IMR-90 (cell line): ENCODE measurements at regions not wholly inside any gene's neighbourhood (a gene's known extent, or its start where the extent isn't known, plus 50 kb on each side); places are given as distances from the start of the nearest gene placed in this dataset.

Source experiments
- ATAC-seq: fragments of 200-7000 bp; cut with Tn5 transposase; 2 replicates; pipeline ENCODE4 v1.9.1; 2020; ENCODE audit warnings: low read depth, mild to moderate bottlenecking, moderate library complexity
- BruUV-seq: library from RNA; stranded (reverse); fragments of 400-500 nt; replicated peaks from 2 replicates; lab custom pipeline; 2021; lab: Mats Ljungman, UMichigan
- CTCF ChIA-PET: fragments of 300-600 bp; formaldehyde crosslinking; extraction: SDS; loops from one replicate; lab custom pipeline; 2021; ENCODE audit warnings: antibody characterized with exemption; lab: Yijun Ruan, JAX
- POLR2A ChIA-PET: fragments of 300-600 bp; sonication (Branson Sonifier 250); formaldehyde crosslinking; loops from one replicate; lab custom pipeline; 2022; ENCODE audit warnings: antibody characterized with exemption; ENCODE audit not compliant: unreplicated experiment; lab: Charles Lee
- DNase-seq: peaks from one replicate; pipeline ENCODE4 v3.0.0; 2013
- H2AFZ ChIP-seq: replicated peaks from 2 replicates; pipeline ENCODE3; 2013; ENCODE audit warnings: low read length, mild to moderate bottlenecking; ENCODE audit not compliant: poor library complexity
- H2AK5ac ChIP-seq: 2 replicates; pipeline ENCODE4 v1.6.1; 2013; ENCODE audit warnings: low read depth, low read length, inconsistent platforms
- H2AK9ac ChIP-seq: replicated peaks from 2 replicates; pipeline ENCODE3; 2013; ENCODE audit warnings: mild to moderate bottlenecking, low read depth, low read length, moderate library complexity; ENCODE audit not compliant: poor library complexity
- H2BK120ac ChIP-seq: 2 replicates; pipeline ENCODE4 v1.6.1; 2013; ENCODE audit warnings: low read depth, low read length, inconsistent platforms
- H2BK15ac ChIP-seq: 3 replicates; pipeline ENCODE4 v1.6.1; 2013; ENCODE audit warnings: low read depth, low read length, inconsistent platforms
- H2BK20ac ChIP-seq: 2 replicates; pipeline ENCODE4 v1.6.1; 2013; ENCODE audit warnings: low read depth, mild to moderate bottlenecking, inconsistent platforms, low read length, moderate library complexity
- H2BK5ac ChIP-seq: 2 replicates; pipeline ENCODE4 v1.6.1; 2013; ENCODE audit warnings: mild to moderate bottlenecking, low read depth, low read length, inconsistent platforms; ENCODE audit not compliant: poor library complexity, severe bottlenecking
- H3K14ac ChIP-seq: replicated peaks from 2 replicates; pipeline ENCODE4 v1.6.1; 2013; ENCODE audit warnings: low read depth, low read length, inconsistent platforms
- H3K18ac ChIP-seq: 2 replicates; pipeline ENCODE4 v1.6.1; 2013; ENCODE audit warnings: low read depth, low read length, control low read depth
- H3K23ac ChIP-seq: 2 replicates; pipeline ENCODE4 v1.6.1; 2013; ENCODE audit warnings: low read depth, low read length, inconsistent platforms
- H3K27ac ChIP-seq: 2 replicates; pipeline ENCODE4 v1.5.1; 2013; ENCODE audit warnings: mild to moderate bottlenecking, control low read depth, low read length; ENCODE audit not compliant: insufficient read depth
- H3K27me3 ChIP-seq: 2 replicates; pipeline ENCODE4 v1.6.1; 2013; ENCODE audit warnings: low read length; ENCODE audit not compliant: control insufficient read depth, insufficient read depth
- H3K36me3 ChIP-seq: 2 replicates; pipeline ENCODE4 v1.6.1; 2013; ENCODE audit warnings: low read length, mixed read lengths; ENCODE audit not compliant: control insufficient read depth, insufficient read depth
- H3K4ac ChIP-seq: 2 replicates; pipeline ENCODE4 v1.6.1; 2013; ENCODE audit warnings: low read depth, low read length, inconsistent platforms
- H3K4me1 ChIP-seq: 2 replicates; pipeline ENCODE4 v1.6.1; 2013; ENCODE audit warnings: low read length, mixed read lengths; ENCODE audit not compliant: control insufficient read depth, insufficient read depth
- H3K4me2 ChIP-seq: 2 replicates; pipeline ENCODE4 v1.6.1; 2013; ENCODE audit warnings: low read depth, mild to moderate bottlenecking, control low read depth, low read length, moderate library complexity
- H3K4me3 ChIP-seq: 2 replicates; pipeline ENCODE4 v1.5.1; 2013; ENCODE audit warnings: low read depth, mild to moderate bottlenecking, control low read depth, low read length, moderate library complexity; ENCODE audit not compliant: insufficient read depth
- H3K56ac ChIP-seq: 2 replicates; pipeline ENCODE4 v1.6.1; 2013; ENCODE audit warnings: low read length, inconsistent platforms; ENCODE audit not compliant: insufficient read depth; ENCODE audit errors: extremely low read depth
- H3K79me1 ChIP-seq, 2 experiments: 2 replicates each; pipeline ENCODE4 v1.6.1; 2013; ENCODE audit warnings: low read length in 2 of 2, inconsistent platforms in 1 of 2, low read depth in 1 of 2
- H3K9ac ChIP-seq: 2 replicates; pipeline ENCODE4 v1.6.1; 2013; ENCODE audit warnings: low read depth, low read length, control low read depth
- H3K9me1 ChIP-seq: 2 replicates; pipeline ENCODE4 v1.6.1; 2013; ENCODE audit warnings: low read length, inconsistent platforms; ENCODE audit not compliant: insufficient read depth
- H3K9me3 ChIP-seq: 2 replicates; pipeline ENCODE4 v1.6.1; 2013; ENCODE audit warnings: low read length; ENCODE audit not compliant: control insufficient read depth, insufficient read depth
- H4K20me1 ChIP-seq: 2 replicates; pipeline ENCODE4 v1.6.1; 2013; ENCODE audit warnings: low read length, inconsistent platforms; ENCODE audit not compliant: insufficient read depth
- H4K5ac ChIP-seq: 2 replicates; pipeline ENCODE4 v1.6.1; 2013; ENCODE audit warnings: mild to moderate bottlenecking, low read depth, low read length, control low read depth
- H4K8ac ChIP-seq, 2 experiments: 2 replicates each; pipeline ENCODE4 v1.6.1; 2013; ENCODE audit warnings: low read depth in 2 of 2, low read length in 2 of 2, control low read depth in 1 of 2, inconsistent platforms in 1 of 2
- H4K91ac ChIP-seq: 2 replicates; pipeline ENCODE4 v1.6.1; 2013; ENCODE audit warnings: low read depth, low read length, inconsistent platforms; ENCODE audit not compliant: insufficient read depth
- MAFK ChIP-seq: IDR thresholded peaks from 2 replicates; pipeline ENCODE4 v1.6.1; 2012; ENCODE audit warnings: low read depth, low read length, improper control_type of control experiment
- MAZ ChIP-seq: IDR thresholded peaks from 2 replicates; pipeline ENCODE4 v1.6.1; 2012; ENCODE audit warnings: low read depth, mild to moderate bottlenecking, low read length, improper control_type of control experiment, moderate library complexity, borderline replicate concordance
- MXI1 ChIP-seq: IDR thresholded peaks from 2 replicates; pipeline ENCODE4 v1.6.1; 2012; ENCODE audit warnings: low read depth, mild to moderate bottlenecking, low read length, moderate library complexity, borderline replicate concordance
- POLR2A ChIP-seq: IDR thresholded peaks from 2 replicates; pipeline ENCODE4 v1.6.1; 2012; ENCODE audit warnings: mild to moderate bottlenecking, low read depth, low read length
- WGBS, 2 experiments: methylation state at CpG; one replicate each; pipeline versions ENCODE4 v1.1.5 to v1.1.7; 2013; ENCODE audit warnings: missing lambda C conversion rate in 2 of 2; ENCODE audit not compliant: insufficient read length in 1 of 2; ENCODE audit errors: extremely low coverage in 2 of 2; 5-methylcytosine and 5-hydroxymethylcytosine counted together
- dilution Hi-C: fragments of 300-500 bp; cut with HindIII; formaldehyde crosslinking; loops from one replicate; pipeline ENCODE4 v1.14.3; 2018; ENCODE audit warnings: low sequenced_read_pairs; ENCODE audit not compliant: unreplicated experiment
- in situ Hi-C: fragments of 300-500 bp; cut with MboI; formaldehyde crosslinking; loops from 3 replicates; pipeline ENCODE4 v1.14.3; 2019; ENCODE audit warnings: low sequenced_read_pairs, inconsistent platforms, mixed read lengths
- intact Hi-C: fragments of 100-400 bp; cut with micrococcal nuclease; formaldehyde crosslinking; loops from 2 replicates; pipeline ENCODE4 v1.10.0; 2022
- TF ChIP-seq, protein P1 (sequence below): fragments of 150-350 bp; IDR thresholded peaks from 2 replicates; pipeline ENCODE4 v1.6.1; 2017; ENCODE audit warnings: mild to moderate bottlenecking, antibody characterized with exemption, low read length, low read depth

DNA sequence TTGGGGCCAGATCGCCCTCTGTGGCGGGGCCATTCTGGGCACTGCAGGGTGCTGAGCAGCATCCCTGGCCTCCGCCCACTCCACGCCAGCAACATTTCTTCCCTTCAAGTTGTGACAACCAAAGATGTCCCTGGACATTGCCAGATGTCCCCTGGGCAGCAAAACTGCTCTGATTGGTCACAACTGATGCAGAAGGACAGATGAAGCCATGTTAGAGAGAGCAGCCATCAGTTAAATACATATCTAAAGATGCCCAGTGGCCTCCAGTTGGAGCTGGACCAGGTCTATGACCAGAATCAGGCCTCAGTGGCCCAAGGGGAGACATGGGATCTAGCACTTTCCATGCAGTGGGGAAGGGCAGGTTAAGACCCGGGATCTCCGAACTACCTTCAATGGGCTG is 125.7 kb downstream of the PTPRS start:
- no peaks in the 10 kb centered on the region for H3K79me1 ChIP-seq
- no peak overlapping the region for H3K23ac ChIP-seq
- H2AFZ ChIP-seq = no peak overlapping the region
- H2AK5ac ChIP-seq = no peak overlapping the region
- H2BK20ac ChIP-seq = no peak overlapping the region
- intact Hi-C loops = no loop called here
- H3K36me3 ChIP-seq = peaks cover 87% of the 10 kb centered on the region
- H3K27me3 ChIP-seq = no peaks in the 10 kb centered on the region
- POLR2A ChIA-PET = no interaction called here
- CTCF ChIA-PET = no interaction called here
- no peaks in the 10 kb centered on the region for H3K4me1 ChIP-seq
- DNase-seq (no peak), ATAC-seq (no peak)
- no peak overlapping the region for H3K56ac ChIP-seq
- H2BK5ac ChIP-seq = no peak overlapping the region
- no peak overlapping the region for H4K5ac ChIP-seq
- no CpG with 5 or more reads among the region's 6 CpGs for WGBS, 2 experiments
- dilution Hi-C loops = no loop called here
- no peak overlapping the region for H4K8ac ChIP-seq
- H3K27ac ChIP-seq = no peak overlapping the region
- TF ChIP-seq MXI1 = no peak
- TF ChIP-seq MAZ = no peak
- no peak for TF ChIP-seq POLR2A
- no peak for TF ChIP-seq MAFK
- TF ChIP-seq, protein P1, sequence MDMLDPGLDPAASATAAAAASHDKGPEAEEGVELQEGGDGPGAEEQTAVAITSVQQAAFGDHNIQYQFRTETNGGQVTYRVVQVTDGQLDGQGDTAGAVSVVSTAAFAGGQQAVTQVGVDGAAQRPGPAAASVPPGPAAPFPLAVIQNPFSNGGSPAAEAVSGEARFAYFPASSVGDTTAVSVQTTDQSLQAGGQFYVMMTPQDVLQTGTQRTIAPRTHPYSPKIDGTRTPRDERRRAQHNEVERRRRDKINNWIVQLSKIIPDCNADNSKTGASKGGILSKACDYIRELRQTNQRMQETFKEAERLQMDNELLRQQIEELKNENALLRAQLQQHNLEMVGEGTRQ = no peak
- no peak overlapping the region for H4K91ac ChIP-seq
- no peak overlapping the region for H3K18ac ChIP-seq
- H2BK120ac ChIP-seq = no peak overlapping the region
- no peak overlapping the region for H3K14ac ChIP-seq
- H3K9me3 ChIP-seq = peaks cover 3% of the 10 kb centered on the region; the same call in 1 of the 2 replicates
- no peak overlapping the region for H3K4me2 ChIP-seq
- no TSS peak for BruUV-seq
- no peak overlapping the region for H3K4ac ChIP-seq
- in situ Hi-C loops = no loop called here
- H4K20me1 ChIP-seq = no peaks in the 10 kb centered on the region
- no peak overlapping the region for H2BK15ac ChIP-seq
- peaks cover 3% of the 10 kb centered on the region; the same call in 1 of the 2 replicates for H3K9me1 ChIP-seq
- no peak overlapping the region for H3K9ac ChIP-seq
- H3K4me3 ChIP-seq = no peak overlapping the region
- H2AK9ac ChIP-seq = peak overlapping the region; percentile 55
